ENCODE measurements at regions not wholly inside any gene's neighbourhood (a gene's known extent, or its start where the extent isn't known, plus 50 kb on each side); places are given as distances from the start of the nearest gene placed in this dataset.

DNA sequence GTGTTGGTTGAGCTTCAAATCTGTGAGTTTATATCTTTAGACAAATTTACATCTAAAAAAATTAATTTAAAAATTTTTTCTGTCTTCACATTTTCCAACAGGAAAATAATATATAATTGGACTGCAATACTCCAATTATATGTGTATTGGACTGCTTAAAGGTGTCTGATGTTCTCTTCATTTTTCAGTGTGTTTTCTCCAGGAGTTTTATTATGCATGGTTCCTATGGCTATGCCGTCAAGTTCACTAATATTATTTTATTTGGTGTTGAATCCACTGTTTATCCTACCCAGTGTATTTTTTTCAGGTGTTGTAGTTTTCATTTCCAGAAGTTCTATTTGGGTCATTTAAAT, 62.1 kb upstream of the CTLA4 start:
- DNase-seq (ENCODE audit: extremely low spot score), result no peak
- ChIA-PET CTCF (interaction anchor here (1.5 to 3.7 kb wide), 3 partner anchors 9 to 22 kb away, joined by 4 to 38 read pairs (median 5); no protein-coding TSS in a partner anchor), POLR2A (no interaction called here)
- TF ChIP-seq, protein P1, sequence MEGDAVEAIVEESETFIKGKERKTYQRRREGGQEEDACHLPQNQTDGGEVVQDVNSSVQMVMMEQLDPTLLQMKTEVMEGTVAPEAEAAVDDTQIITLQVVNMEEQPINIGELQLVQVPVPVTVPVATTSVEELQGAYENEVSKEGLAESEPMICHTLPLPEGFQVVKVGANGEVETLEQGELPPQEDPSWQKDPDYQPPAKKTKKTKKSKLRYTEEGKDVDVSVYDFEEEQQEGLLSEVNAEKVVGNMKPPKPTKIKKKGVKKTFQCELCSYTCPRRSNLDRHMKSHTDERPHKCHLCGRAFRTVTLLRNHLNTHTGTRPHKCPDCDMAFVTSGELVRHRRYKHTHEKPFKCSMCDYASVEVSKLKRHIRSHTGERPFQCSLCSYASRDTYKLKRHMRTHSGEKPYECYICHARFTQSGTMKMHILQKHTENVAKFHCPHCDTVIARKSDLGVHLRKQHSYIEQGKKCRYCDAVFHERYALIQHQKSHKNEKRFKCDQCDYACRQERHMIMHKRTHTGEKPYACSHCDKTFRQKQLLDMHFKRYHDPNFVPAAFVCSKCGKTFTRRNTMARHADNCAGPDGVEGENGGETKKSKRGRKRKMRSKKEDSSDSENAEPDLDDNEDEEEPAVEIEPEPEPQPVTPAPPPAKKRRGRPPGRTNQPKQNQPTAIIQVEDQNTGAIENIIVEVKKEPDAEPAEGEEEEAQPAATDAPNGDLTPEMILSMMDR (IDR thresholded peaks at IDR 0.05; ENCODE audit: control extremely low read depth, extremely low read depth, low read depth, missing control alignments), result no peak

GRCh38 chr2:203806761-203807160, 60.8 kb upstream of the CTLA4 start:
- TF ChIP-seq, protein P1 (IDR thresholded peaks at IDR 0.05; ENCODE audit: control extremely low read depth, extremely low read depth, low read depth, missing control alignments), result no peak
- ChIA-PET POLR2A (interaction anchor here (0.7 kb wide), 1 partner anchor 461 kb away, joined by 4 read pairs; no protein-coding TSS in a partner anchor), CTCF (interaction anchor here (0.6 to 3.7 kb wide), 5 partner anchors 9 to 456 kb away, joined by 3 to 38 read pairs (median 4); no protein-coding TSS in a partner anchor)
- no peak for DNase-seq (ENCODE audit: extremely low spot score)

GRCh38 chr2:203808046-203808750, 59.4 kb upstream of the CTLA4 start:
- CTCF ChIA-PET, result interaction anchor here (1.0 to 2.5 kb wide), 6 partner anchors 8 to 324 kb away, joined by 3 to 7 read pairs (median 4); no protein-coding TSS in a partner anchor
- POLR2A ChIA-PET, result interaction anchor here (0.6 kb wide), 1 partner anchor 11 kb away, joined by 3 read pairs; no protein-coding TSS in a partner anchor
- DNase-seq (ENCODE audit: extremely low spot score), result no peak
- TF ChIP-seq, protein P1 (IDR thresholded peaks at IDR 0.05; ENCODE audit: control extremely low read depth, extremely low read depth, low read depth, missing control alignments), result no peak

DNA sequence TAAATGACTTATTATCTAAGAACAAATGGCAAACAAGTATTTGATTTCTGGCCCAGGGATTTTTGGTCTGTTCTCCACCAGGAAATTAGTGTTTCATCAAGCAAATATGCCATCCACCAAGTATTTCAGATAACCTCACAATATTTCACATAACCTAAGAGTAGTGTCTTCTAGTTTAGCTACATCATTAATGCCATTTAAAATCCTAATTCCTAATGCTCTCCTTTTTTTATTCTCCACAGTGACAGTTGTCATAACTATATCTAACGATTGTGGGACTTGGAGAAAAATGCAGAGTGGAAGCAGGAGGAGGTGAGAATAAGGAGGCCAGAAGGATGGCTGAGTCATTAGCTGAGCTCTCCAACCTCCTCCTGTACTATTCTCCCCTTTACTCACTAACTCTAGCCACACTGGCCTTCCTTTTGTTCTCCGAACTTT, 58.5 kb upstream of the CTLA4 start:
- no peak for DNase-seq (ENCODE audit: extremely low spot score)
- TF ChIP-seq, protein P1 (IDR thresholded peaks at IDR 0.05; ENCODE audit: control extremely low read depth, extremely low read depth, low read depth, missing control alignments), result no peak
- POLR2A ChIA-PET, result no interaction called here
- CTCF ChIA-PET, result interaction anchor here (1.1 to 1.3 kb wide), 4 partner anchors 9 to 324 kb away, joined by 3 to 4 read pairs (median 4); no protein-coding TSS in a partner anchor

- no peak for DNase-seq (ENCODE audit: extremely low spot score)
- CTCF ChIA-PET, result interaction anchor here (1.3 kb wide), 1 partner anchor 13 kb away, joined by 4 read pairs; no protein-coding TSS in a partner anchor
- POLR2A ChIA-PET, result no interaction called here
- TF ChIP-seq, protein P1 (IDR thresholded peaks at IDR 0.05; ENCODE audit: control extremely low read depth, extremely low read depth, low read depth, missing control alignments), result no peak
Measured at GRCh38 chr2:203809991-203810510, 57.5 kb upstream of the CTLA4 start.

- ChIA-PET CTCF (interaction anchor here (1.0 to 1.9 kb wide), 5 partner anchors 10 to 327 kb away, joined by 3 to 6 read pairs (median 3); no protein-coding TSS in a partner anchor), POLR2A (no interaction called here)
- no peak for DNase-seq (ENCODE audit: extremely low spot score)
- TF ChIP-seq, protein P1 (IDR thresholded peaks at IDR 0.05; ENCODE audit: control extremely low read depth, extremely low read depth, low read depth, missing control alignments), result no peak
Measured at GRCh38 chr2:203811491-203812221, 55.9 kb upstream of the CTLA4 start.
